SK-N-SH treated with all-trans-retinoic acid at 6 μM for 48 hours (cell line): ENCODE measurements at regions not wholly inside any gene's neighbourhood (a gene's known extent, or its start where the extent isn't known, plus 50 kb on each side); places are given as distances from the start of the nearest gene placed in this dataset.

Source experiments
- CSDC2 ChIP-seq: fragments of 250-450 bp; sonication (Bioruptor Pico); IDR thresholded peaks from 2 replicates; pipeline ENCODE4 v1.5.0; 2020; ENCODE audit warnings: mild to moderate bottlenecking, moderate library complexity
- CSRNP3 ChIP-seq: fragments of 250-450 bp; sonication (Bioruptor Pico); IDR thresholded peaks from 2 replicates; pipeline ENCODE4 v1.5.1; 2021; ENCODE audit warnings: mild to moderate bottlenecking, moderate library complexity
- ESRRG ChIP-seq: fragments of 250-450 bp; sonication (Bioruptor Pico); IDR thresholded peaks from 2 replicates; pipeline ENCODE4 v1.6.1; 2021; ENCODE audit warnings: mild to moderate bottlenecking
- OSR1 ChIP-seq: fragments of 250-450 bp; sonication (Bioruptor Pico); IDR thresholded peaks from 2 replicates; pipeline ENCODE4 v1.8.0; 2022; ENCODE audit warnings: moderate library complexity, mild to moderate bottlenecking, inconsistent platforms
- PATZ1 ChIP-seq: fragments of 250-450 bp; sonication (Bioruptor Pico); IDR thresholded peaks from 2 replicates; pipeline ENCODE4 v1.8.0; 2020; ENCODE audit warnings: mild to moderate bottlenecking, moderate library complexity, borderline replicate concordance
- PPARA ChIP-seq: fragments of 250-450 bp; sonication (Bioruptor Pico); IDR thresholded peaks from 2 replicates; pipeline ENCODE4 v1.5.0; 2020; ENCODE audit warnings: mild to moderate bottlenecking, borderline replicate concordance
- RARB ChIP-seq: fragments of 250-450 bp; sonication (Bioruptor Pico); IDR thresholded peaks from 2 replicates; pipeline ENCODE4 v1.8.0; 2021; ENCODE audit warnings: mild to moderate bottlenecking, moderate library complexity
- SNAI2 ChIP-seq: fragments of 250-450 bp; sonication (Bioruptor Pico); IDR thresholded peaks from 2 replicates; pipeline ENCODE4 v1.5.0; 2020; ENCODE audit warnings: mild to moderate bottlenecking, moderate library complexity
- TCF4 ChIP-seq: fragments of 250-450 bp; sonication (Bioruptor Pico); IDR thresholded peaks from 2 replicates; pipeline ENCODE4 v1.8.0; 2021; ENCODE audit warnings: mild to moderate bottlenecking, moderate library complexity, borderline replicate concordance
- TOX ChIP-seq: fragments of 250-450 bp; sonication (Bioruptor Pico); IDR thresholded peaks from 2 replicates; pipeline ENCODE4 v1.8.0; 2021; ENCODE audit warnings: mild to moderate bottlenecking, moderate library complexity, borderline replicate concordance
- ZC3H10 ChIP-seq: fragments of 250-450 bp; sonication (Bioruptor Pico); IDR thresholded peaks from 2 replicates; pipeline ENCODE4 v1.5.1; 2021; ENCODE audit warnings: mild to moderate bottlenecking, moderate library complexity
- ZFP30 ChIP-seq: fragments of 450-650 bp; formaldehyde crosslinking; IDR thresholded peaks from 2 replicates; pipeline ENCODE4 v1.5.0; 2022; ENCODE audit warnings: mild to moderate bottlenecking, moderate library complexity
- ZNF565 ChIP-seq: fragments of 450-650 bp; formaldehyde crosslinking; conservative IDR thresholded peaks from 2 replicates; pipeline ENCODE4 v1.5.0; 2020; ENCODE audit warnings: low read depth, mild to moderate bottlenecking, moderate library complexity
- ZNF8 ChIP-seq: fragments of 450-650 bp; formaldehyde crosslinking; IDR thresholded peaks from 2 replicates; pipeline ENCODE4 v1.5.0; 2020; ENCODE audit warnings: mild to moderate bottlenecking, moderate library complexity

GRCh38 chrX:20432746-20433387 lies 166.2 kb upstream of the RPS6KA3 start:
- TF ChIP-seq PPARA (CRISPR knock-in tag): no peak
- no peak for TF ChIP-seq TCF4 (CRISPR knock-in tag)
- no peak for TF ChIP-seq ZFP30
- no peak for TF ChIP-seq SNAI2 (CRISPR knock-in tag)
- no peak for TF ChIP-seq ZC3H10
- no peak for TF ChIP-seq RARB
- TF ChIP-seq CSRNP3 (CRISPR knock-in tag): no peak
- no peak for TF ChIP-seq ZNF8 (CRISPR knock-in tag)
- no peak for TF ChIP-seq OSR1 (CRISPR knock-in tag)
- TF ChIP-seq ZNF565 (CRISPR knock-in tag): no peak
- no peak for TF ChIP-seq ESRRG (CRISPR knock-in tag)
- TF ChIP-seq TOX (CRISPR knock-in tag): no peak
- no peak for TF ChIP-seq PATZ1 (CRISPR knock-in tag)
- TF ChIP-seq CSDC2: no peak
